ENCODE measurements at regions not wholly inside any gene's neighbourhood (a gene's known extent, or its start where the extent isn't known, plus 50 kb on each side); places are given as distances from the start of the nearest gene placed in this dataset.

- TF ChIP-seq ZNF462 (CRISPR knock-in tag; IDR thresholded peaks at IDR 0.05): no peak
- no peak for TF ChIP-seq CTCF (conservative IDR thresholded peaks at IDR 0.05; ENCODE audit: low read depth in 2 of 2)
These were observed 424.9 kb downstream of the SOX9 start (continued) for GRCh38 chr17:72545766-72546165.

GRCh38 chr17:72553051-72553755, 432.4 kb downstream of the SOX9 start:
- H3K9me3 Mint-ChIP-seq: peaks cover 8% of the 10 kb centered on the region; the same call in 1 of the 3 replicates
- no peaks in the 10 kb centered on the region for H3K36me3 ChIP-seq (ENCODE audit: insufficient read depth)
- no peaks in the 10 kb centered on the region; the same call in 2 of the 3 replicates for H3K36me3 Mint-ChIP-seq (ENCODE audit: low read depth)
- H2AFZ ChIP-seq: no peak overlapping the region
- H3K27me3 ChIP-seq (ENCODE audit: insufficient read depth): no peaks in the 10 kb centered on the region
- no peak for DNase-seq (ENCODE audit: low spot score)
- no peaks in the 10 kb centered on the region for H4K20me1 ChIP-seq (replicated peaks; ENCODE audit: insufficient read depth)
- no peaks in the 10 kb centered on the region for H3K4me1 Mint-ChIP-seq
- no peaks in the 10 kb centered on the region for H3F3A ChIP-seq (replicated peaks; ENCODE audit: low read depth)
- no peak overlapping the region for H3K4me3 Mint-ChIP-seq
- H3K9me2 ChIP-seq (ENCODE audit: insufficient read depth): no peaks in the 10 kb centered on the region
- ATAC-seq: no peak
- H3K4me2 ChIP-seq: no peak overlapping the region
- H3K4me3 ChIP-seq: no peak overlapping the region
- H3K27ac ChIP-seq (ENCODE audit: low read depth): no peak overlapping the region
- H3K27ac Mint-ChIP-seq: no peak overlapping the region
- peaks cover 3% of the 10 kb centered on the region for H3K27me3 Mint-ChIP-seq (ENCODE audit: insufficient read depth, low read depth, poor library complexity)
- H3K4me1 ChIP-seq (ENCODE audit: insufficient read depth): no peaks in the 10 kb centered on the region
- H3K79me2 ChIP-seq (replicated peaks; ENCODE audit: insufficient read depth): no peaks in the 10 kb centered on the region
- TF ChIP-seq STAT1 (IDR thresholded peaks at IDR 0.05; ENCODE audit: unreplicated experiment) (no peak), ZNF331 (CRISPR knock-in tag; IDR thresholded peaks at IDR 0.05; ENCODE audit: low read depth) (no peak), EZH2phosphoT487 (IDR thresholded peaks at IDR 0.05; ENCODE audit: unreplicated experiment) (no peak), POLR2AphosphoS5 (IDR thresholded peaks at IDR 0.05; ENCODE audit: low read depth) (no peak), ETS1 (IDR thresholded peaks at IDR 0.05) (no peak), JUNB (IDR thresholded peaks at IDR 0.05; ENCODE audit: unreplicated experiment) (no peak), CTCF (conservative IDR thresholded peaks at IDR 0.05; ENCODE audit: low read depth in 2 of 2) (no peak), EZH2 (IDR thresholded peaks at IDR 0.05; ENCODE audit: low read depth, unreplicated experiment) (no peak)

Data from GM23338 (cell line).